ENCODE measurements at regions not wholly inside any gene's neighbourhood (a gene's known extent, or its start where the extent isn't known, plus 50 kb on each side); places are given as distances from the start of the nearest gene placed in this dataset.

GRCh38 chr12:98253207-98254037 lies 262.0 kb upstream of the TMPO start:
- H4K20me1 ChIP-seq (ENCODE audit: insufficient read depth, low read length) = no peaks in the 10 kb centered on the region
- no peaks in the 10 kb centered on the region for H3K9me3 ChIP-seq (ENCODE audit: low read length)
- H3K27me3 ChIP-seq (ENCODE audit: insufficient read depth, low read length) = no peaks in the 10 kb centered on the region
- H3F3A ChIP-seq (ENCODE audit: insufficient read depth, low read length) = no peaks in the 10 kb centered on the region
- H3K9me2 ChIP-seq (ENCODE audit: low read depth, low read length) = no peaks in the 10 kb centered on the region
- no peak overlapping the region for H2AFZ ChIP-seq (ENCODE audit: low read length)
- H3K36me3 ChIP-seq (ENCODE audit: insufficient read depth, low read length) = no peaks in the 10 kb centered on the region
- H3K27ac ChIP-seq (ENCODE audit: low read depth, low read length, poor library complexity, severe bottlenecking) = no peak overlapping the region
- TF ChIP-seq EZH2 (IDR thresholded peaks at IDR 0.05; ENCODE audit: borderline replicate concordance, low read length) = no peak
- TF ChIP-seq CTCF (IDR thresholded peaks at IDR 0.05; ENCODE audit: low read length) = no peak
- no peak overlapping the region for H3K4me3 ChIP-seq (ENCODE audit: low read depth, low read length, poor library complexity, severe bottlenecking)
- no peak overlapping the region for H3K4me2 ChIP-seq (ENCODE audit: low read length)
- H3K9ac ChIP-seq (ENCODE audit: low read length) = no peak overlapping the region
- no peaks in the 10 kb centered on the region for H3K4me1 ChIP-seq (ENCODE audit: insufficient read depth, low read length, severe bottlenecking)
- H3K79me2 ChIP-seq (ENCODE audit: insufficient read depth, low read length) = no peaks in the 10 kb centered on the region

GRCh38 chr12:98256830-98257229 lies 258.6 kb upstream of the TMPO start:
- H3K9me2 ChIP-seq (ENCODE audit: low read depth, low read length) = no peaks in the 10 kb centered on the region
- H2AFZ ChIP-seq (ENCODE audit: low read length) = no peak overlapping the region
- H3K36me3 ChIP-seq (ENCODE audit: insufficient read depth, low read length) = no peaks in the 10 kb centered on the region
- no peaks in the 10 kb centered on the region for H3K79me2 ChIP-seq (ENCODE audit: insufficient read depth, low read length)
- H3K4me3 ChIP-seq (ENCODE audit: low read depth, low read length, poor library complexity, severe bottlenecking) = no peak overlapping the region
- no peaks in the 10 kb centered on the region for H3K9me3 ChIP-seq (ENCODE audit: low read length)
- peaks cover 7% of the 10 kb centered on the region; the same call in 1 of the 2 replicates for H3K27me3 ChIP-seq (ENCODE audit: insufficient read depth, low read length)
- no peak overlapping the region for H3K9ac ChIP-seq (ENCODE audit: low read length)
- no peaks in the 10 kb centered on the region for H3K4me1 ChIP-seq (ENCODE audit: insufficient read depth, low read length, severe bottlenecking)
- no peaks in the 10 kb centered on the region for H3F3A ChIP-seq (ENCODE audit: insufficient read depth, low read length)
- no peak overlapping the region for H3K27ac ChIP-seq (ENCODE audit: low read depth, low read length, poor library complexity, severe bottlenecking)
- no peaks in the 10 kb centered on the region for H4K20me1 ChIP-seq (ENCODE audit: insufficient read depth, low read length)
- no peak for TF ChIP-seq EZH2 (IDR thresholded peaks at IDR 0.05; ENCODE audit: borderline replicate concordance, low read length)
- no peak for TF ChIP-seq CTCF (IDR thresholded peaks at IDR 0.05; ENCODE audit: low read length)
- no peak overlapping the region for H3K4me2 ChIP-seq (ENCODE audit: low read length)

- Histone ChIP-seq H3K9ac (ENCODE audit: low read length) (no peak overlapping the region), H3K27me3 (ENCODE audit: insufficient read depth, low read length) (peaks cover 7% of the 10 kb centered on the region; the same call in 1 of the 2 replicates), H3K4me2 (ENCODE audit: low read length) (no peak overlapping the region), H3F3A (ENCODE audit: insufficient read depth, low read length) (no peaks in the 10 kb centered on the region), H3K36me3 (ENCODE audit: insufficient read depth, low read length) (no peaks in the 10 kb centered on the region), H3K79me2 (ENCODE audit: insufficient read depth, low read length) (no peaks in the 10 kb centered on the region), H4K20me1 (ENCODE audit: insufficient read depth, low read length) (no peaks in the 10 kb centered on the region), H3K27ac (ENCODE audit: low read depth, low read length, poor library complexity, severe bottlenecking) (peak overlapping the region; percentile 14), H3K4me1 (ENCODE audit: insufficient read depth, low read length, severe bottlenecking) (no peaks in the 10 kb centered on the region), H3K9me2 (ENCODE audit: low read depth, low read length) (no peaks in the 10 kb centered on the region), H3K9me3 (ENCODE audit: low read length) (no peaks in the 10 kb centered on the region), H2AFZ (ENCODE audit: low read length) (no peak overlapping the region), H3K4me3 (ENCODE audit: low read depth, low read length, poor library complexity, severe bottlenecking) (no peak overlapping the region)
- no peak for TF ChIP-seq CTCF (IDR thresholded peaks at IDR 0.05; ENCODE audit: low read length)
- no peak for TF ChIP-seq EZH2 (IDR thresholded peaks at IDR 0.05; ENCODE audit: borderline replicate concordance, low read length)
Measured at GRCh38 chr12:98259693-98260092, 255.7 kb upstream of the TMPO start.
